SK-N-SH (cell line): ENCODE measurements at regions not wholly inside any gene's neighbourhood (a gene's known extent, or its start where the extent isn't known, plus 50 kb on each side); places are given as distances from the start of the nearest gene placed in this dataset.
"Not testable (repeated sequence)": the region's sequence is repeated elsewhere in the genome, so short reads cannot be mapped to it uniquely, and the experiment has no call there.

Experiments
- CTCF ChIA-PET: fragments of 300-600, 350-600 bp; formaldehyde crosslinking; extraction: SDS; loops from one replicate; lab custom pipeline; 2021; lab: Yijun Ruan, JAX
- POLR2A ChIA-PET: fragments of 350-600 bp; sonication (Branson Sonifier 250); formaldehyde crosslinking; extraction: SDS; loops from one replicate; lab custom pipeline; 2020; ENCODE audit warnings: antibody characterized with exemption, inconsistent platforms; lab: Yijun Ruan, JAX
- DNase-seq: peaks from one replicate; pipeline ENCODE4 v3.0.0; 2012
- H2AFZ ChIP-seq: fragments of 200-600 bp; sonication (generic); 2 replicates; pipeline ENCODE4 v1.8.1; 2016; ENCODE audit warnings: antibody characterized with exemption, mild to moderate bottlenecking, low read depth
- H3F3A ChIP-seq: fragments of 200-600 bp; sonication (generic); replicated peaks from 2 replicates; pipeline ENCODE3; 2016; ENCODE audit warnings: antibody characterized with exemption, mild to moderate bottlenecking; ENCODE audit not compliant: insufficient read depth
- H3K27ac ChIP-seq, 2 experiments: fragments of 200-500 bp in 1 of 2; fragments of 200-600 bp in 1 of 2; sonication (Bioruptor generic) in 1 of 2; sonication (generic), shearing (Covaris generic) in 1 of 2; 2 replicates each; pipeline versions ENCODE4 v1.5.1 to v1.6.1; 2014 to 2016; ENCODE audit warnings: low read depth in 2 of 2, inconsistent platforms in 1 of 2, low read length in 1 of 2, mild to moderate bottlenecking in 1 of 2, mixed read lengths in 1 of 2
- H3K27me3 ChIP-seq: fragments of 200-600 bp; sonication (generic), shearing (Covaris generic); 2 replicates; pipeline ENCODE4 v1.6.1; 2016; ENCODE audit warnings: mixed run types; ENCODE audit not compliant: insufficient read depth
- H3K36me3 ChIP-seq, 2 experiments: fragments of 200-500 bp in 1 of 2; fragments of 200-600 bp in 1 of 2; sonication (Bioruptor generic) in 1 of 2; sonication (generic) in 1 of 2; replicated peaks in 1 of 2; 2 replicates each; pipeline versions ENCODE3 to v1.5.1; 2014 to 2016; ENCODE audit warnings: low read length in 1 of 2, mild to moderate bottlenecking in 1 of 2; ENCODE audit not compliant: insufficient read depth in 2 of 2, control insufficient read depth in 1 of 2
- H3K4me1 ChIP-seq, 2 experiments: fragments of 200-500 bp in 1 of 2; fragments of 200-600 bp in 1 of 2; sonication (Bioruptor generic) in 1 of 2; sonication (generic), shearing (Covaris generic) in 1 of 2; 2 replicates each; pipeline versions ENCODE4 v1.5.1 to v1.6.1; 2014 to 2016; ENCODE audit warnings: low read depth in 1 of 2, low read length in 1 of 2, mixed run types in 1 of 2; ENCODE audit not compliant: insufficient read depth in 2 of 2, control insufficient read depth in 1 of 2
- H3K4me2 ChIP-seq: fragments of 200-600 bp; sonication (generic), shearing (Covaris generic); 2 replicates; pipeline ENCODE4 v1.6.1; 2017; ENCODE audit warnings: mixed run types
- H3K4me3 ChIP-seq, 2 experiments: fragments of 200-500 bp in 1 of 2; fragments of 200-600 bp in 1 of 2; sonication (Bioruptor generic) in 1 of 2; sonication (generic), shearing (Covaris generic) in 1 of 2; 2 replicates each; pipeline versions ENCODE4 v1.5.1 to v1.8.1; 2014 to 2016; ENCODE audit warnings: low read depth in 2 of 2, inconsistent platforms in 1 of 2, low read length in 1 of 2, mild to moderate bottlenecking in 1 of 2, mixed read lengths in 1 of 2, moderate library complexity in 1 of 2
- H3K79me2 ChIP-seq: fragments of 200-600 bp; sonication (generic); 2 replicates; pipeline ENCODE4 v1.8.1; 2017; ENCODE audit warnings: mild to moderate bottlenecking; ENCODE audit not compliant: insufficient read depth
- H3K9ac ChIP-seq: fragments of 200-600 bp; sonication (generic); 2 replicates; pipeline ENCODE4 v1.6.1; 2017; ENCODE audit warnings: mixed run types
- H3K9me2 ChIP-seq: fragments of 200-600 bp; sonication (generic); 2 replicates; pipeline ENCODE4 v1.6.1; 2017; ENCODE audit warnings: mixed run types
- H3K9me3 ChIP-seq: fragments of 200-600 bp; sonication (generic); 2 replicates; pipeline ENCODE4 v1.6.1; 2017; ENCODE audit warnings: mixed run types, mild to moderate bottlenecking, moderate library complexity
- H4K20me1 ChIP-seq: fragments of 200-600 bp; sonication (generic); 2 replicates; pipeline ENCODE4 v1.6.1; 2017; ENCODE audit warnings: mild to moderate bottlenecking, mixed run types; ENCODE audit not compliant: insufficient read depth
- CHD2 ChIP-seq: fragments of 150-350 bp; IDR thresholded peaks from 2 replicates; pipeline ENCODE4 v1.6.1; 2018; ENCODE audit warnings: low read length; ENCODE audit not compliant: partially characterized antibody
- ELF1 ChIP-seq: IDR thresholded peaks from 2 replicates; pipeline ENCODE4 v1.4.0; 2012
- EP300 ChIP-seq, 2 experiments: IDR thresholded peaks; 2 replicates each; pipeline versions ENCODE4 v1.4.0 to v1.6.1; 2012; ENCODE audit warnings: borderline replicate concordance in 1 of 2, low read depth in 1 of 2, low read length in 1 of 2
- EZH2phosphoT487 ChIP-seq: fragments of 200-600 bp; sonication (generic); IDR thresholded peaks from 2 replicates; pipeline ENCODE4 v1.6.1; 2017; ENCODE audit warnings: low read depth, mixed run types, mild to moderate bottlenecking, antibody characterized with exemption, moderate library complexity, borderline replicate concordance
- FOSL2 ChIP-seq: IDR thresholded peaks from 2 replicates; pipeline ENCODE4 v1.4.0; 2012; ENCODE audit warnings: low read depth, mild to moderate bottlenecking, moderate library complexity, borderline replicate concordance
- FOXM1 ChIP-seq: IDR thresholded peaks from 2 replicates; pipeline ENCODE4 v1.4.0; 2012; ENCODE audit warnings: low read depth, mild to moderate bottlenecking
- GATA2 ChIP-seq: sonication (generic); formaldehyde crosslinking; IDR thresholded peaks from 2 replicates; pipeline ENCODE4 v1.5.0; 2020; ENCODE audit warnings: mild to moderate bottlenecking, missing genetic modification reagents
- JUND ChIP-seq: IDR thresholded peaks from 2 replicates; pipeline ENCODE4 v1.4.0; 2012
- MEF2A ChIP-seq: IDR thresholded peaks from 2 replicates; pipeline ENCODE4 v1.4.0; 2012; ENCODE audit warnings: low read depth, borderline replicate concordance
- POLR2AphosphoS5 ChIP-seq: IDR thresholded peaks from 2 replicates; pipeline ENCODE4 v1.6.1; 2012; ENCODE audit warnings: low read depth, low read length
- RFX5 ChIP-seq: IDR thresholded peaks from 2 replicates; pipeline ENCODE4 v1.6.1; 2012; ENCODE audit warnings: mild to moderate bottlenecking, improper control_type of control experiment, low read length
- RXRA ChIP-seq: IDR thresholded peaks from 2 replicates; pipeline ENCODE4 v1.4.0; 2012; ENCODE audit warnings: low read depth, mild to moderate bottlenecking, borderline replicate concordance
- SIN3A ChIP-seq: IDR thresholded peaks from 2 replicates; pipeline ENCODE4 v1.6.1; 2012; ENCODE audit warnings: low read depth, mild to moderate bottlenecking, low read length, moderate library complexity, borderline replicate concordance
- TAF1 ChIP-seq: IDR thresholded peaks from 2 replicates; pipeline ENCODE4 v1.6.1; 2012; ENCODE audit warnings: low read depth, mild to moderate bottlenecking, low read length, moderate library complexity, borderline replicate concordance
- TCF12 ChIP-seq: IDR thresholded peaks from 2 replicates; pipeline ENCODE4 v1.4.0; 2012
- WGBS: methylation state at CpG from one replicate; pipeline ENCODE4 v1.1.6; 2017; ENCODE audit warnings: low lambda C conversion rate; 5-methylcytosine and 5-hydroxymethylcytosine counted together
- TF ChIP-seq, protein P1 (sequence below): fragments of 200-600 bp; sonication (generic); IDR thresholded peaks from 2 replicates; pipeline ENCODE4 v1.6.1; 2017; ENCODE audit warnings: antibody characterized with exemption, mild to moderate bottlenecking, moderate library complexity
- TF ChIP-seq, protein P2 (sequence below): IDR thresholded peaks from 2 replicates; pipeline ENCODE4 v1.4.0; 2012; ENCODE audit warnings: low read depth, borderline replicate concordance
- TF ChIP-seq, protein P3 (sequence below): fragments of 150-350 bp; IDR thresholded peaks from 2 replicates; pipeline ENCODE4 v1.6.1; 2016; ENCODE audit warnings: mild to moderate bottlenecking, low read depth, low read length
- TF ChIP-seq, protein P4 (sequence below): IDR thresholded peaks from 2 replicates; pipeline ENCODE4 v1.4.0; 2012; ENCODE audit warnings: low read depth, borderline replicate concordance
- TF ChIP-seq, protein P5 (sequence below): IDR thresholded peaks from 2 replicates; pipeline ENCODE4 v1.6.1; 2012; ENCODE audit warnings: mild to moderate bottlenecking, low read depth, low read length, moderate library complexity

DNA sequence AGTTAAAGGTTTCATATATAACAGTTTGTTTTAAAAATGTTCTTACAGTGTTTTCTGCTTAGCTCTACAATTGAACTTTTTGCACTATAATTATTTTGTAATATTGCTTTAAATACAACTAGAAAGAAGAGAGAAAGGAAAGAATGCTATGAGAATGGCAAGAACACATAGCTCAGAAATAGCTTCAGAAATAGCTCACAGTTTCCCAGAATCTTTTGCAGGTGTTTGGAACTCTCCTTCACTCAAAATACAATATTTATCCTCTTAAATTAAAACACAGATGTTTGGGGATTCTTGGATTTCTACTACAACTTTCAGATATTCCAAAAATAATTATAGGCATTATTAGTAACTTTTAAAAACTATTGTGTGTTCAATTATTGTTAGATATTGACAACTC is 658.0 kb upstream of the DPPA4 start:
- no peak overlapping the region for H2AFZ ChIP-seq
- H3F3A ChIP-seq, result no peaks in the 10 kb centered on the region
- no peaks in the 10 kb centered on the region for H3K9me3 ChIP-seq
- H4K20me1 ChIP-seq, result no peaks in the 10 kb centered on the region
- H3K36me3 ChIP-seq, result no peaks in the 10 kb centered on the region
- TF ChIP-seq, protein P1, sequence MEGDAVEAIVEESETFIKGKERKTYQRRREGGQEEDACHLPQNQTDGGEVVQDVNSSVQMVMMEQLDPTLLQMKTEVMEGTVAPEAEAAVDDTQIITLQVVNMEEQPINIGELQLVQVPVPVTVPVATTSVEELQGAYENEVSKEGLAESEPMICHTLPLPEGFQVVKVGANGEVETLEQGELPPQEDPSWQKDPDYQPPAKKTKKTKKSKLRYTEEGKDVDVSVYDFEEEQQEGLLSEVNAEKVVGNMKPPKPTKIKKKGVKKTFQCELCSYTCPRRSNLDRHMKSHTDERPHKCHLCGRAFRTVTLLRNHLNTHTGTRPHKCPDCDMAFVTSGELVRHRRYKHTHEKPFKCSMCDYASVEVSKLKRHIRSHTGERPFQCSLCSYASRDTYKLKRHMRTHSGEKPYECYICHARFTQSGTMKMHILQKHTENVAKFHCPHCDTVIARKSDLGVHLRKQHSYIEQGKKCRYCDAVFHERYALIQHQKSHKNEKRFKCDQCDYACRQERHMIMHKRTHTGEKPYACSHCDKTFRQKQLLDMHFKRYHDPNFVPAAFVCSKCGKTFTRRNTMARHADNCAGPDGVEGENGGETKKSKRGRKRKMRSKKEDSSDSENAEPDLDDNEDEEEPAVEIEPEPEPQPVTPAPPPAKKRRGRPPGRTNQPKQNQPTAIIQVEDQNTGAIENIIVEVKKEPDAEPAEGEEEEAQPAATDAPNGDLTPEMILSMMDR, result no peak
- TF ChIP-seq FOXM1, result no peak
- no peak for TF ChIP-seq MEF2A
- TF ChIP-seq, protein P2, sequence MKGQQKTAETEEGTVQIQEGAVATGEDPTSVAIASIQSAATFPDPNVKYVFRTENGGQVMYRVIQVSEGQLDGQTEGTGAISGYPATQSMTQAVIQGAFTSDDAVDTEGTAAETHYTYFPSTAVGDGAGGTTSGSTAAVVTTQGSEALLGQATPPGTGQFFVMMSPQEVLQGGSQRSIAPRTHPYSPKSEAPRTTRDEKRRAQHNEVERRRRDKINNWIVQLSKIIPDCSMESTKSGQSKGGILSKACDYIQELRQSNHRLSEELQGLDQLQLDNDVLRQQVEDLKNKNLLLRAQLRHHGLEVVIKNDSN, result no peak
- TF ChIP-seq, protein P3, sequence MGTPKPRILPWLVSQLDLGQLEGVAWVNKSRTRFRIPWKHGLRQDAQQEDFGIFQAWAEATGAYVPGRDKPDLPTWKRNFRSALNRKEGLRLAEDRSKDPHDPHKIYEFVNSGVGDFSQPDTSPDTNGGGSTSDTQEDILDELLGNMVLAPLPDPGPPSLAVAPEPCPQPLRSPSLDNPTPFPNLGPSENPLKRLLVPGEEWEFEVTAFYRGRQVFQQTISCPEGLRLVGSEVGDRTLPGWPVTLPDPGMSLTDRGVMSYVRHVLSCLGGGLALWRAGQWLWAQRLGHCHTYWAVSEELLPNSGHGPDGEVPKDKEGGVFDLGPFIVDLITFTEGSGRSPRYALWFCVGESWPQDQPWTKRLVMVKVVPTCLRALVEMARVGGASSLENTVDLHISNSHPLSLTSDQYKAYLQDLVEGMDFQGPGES, result no peak
- no peak for TF ChIP-seq JUND
- no peak for TF ChIP-seq ELF1
- TF ChIP-seq RXRA, result no peak
- no peak for TF ChIP-seq FOSL2
- TF ChIP-seq TCF12, result no peak
- TF ChIP-seq, protein P4, sequence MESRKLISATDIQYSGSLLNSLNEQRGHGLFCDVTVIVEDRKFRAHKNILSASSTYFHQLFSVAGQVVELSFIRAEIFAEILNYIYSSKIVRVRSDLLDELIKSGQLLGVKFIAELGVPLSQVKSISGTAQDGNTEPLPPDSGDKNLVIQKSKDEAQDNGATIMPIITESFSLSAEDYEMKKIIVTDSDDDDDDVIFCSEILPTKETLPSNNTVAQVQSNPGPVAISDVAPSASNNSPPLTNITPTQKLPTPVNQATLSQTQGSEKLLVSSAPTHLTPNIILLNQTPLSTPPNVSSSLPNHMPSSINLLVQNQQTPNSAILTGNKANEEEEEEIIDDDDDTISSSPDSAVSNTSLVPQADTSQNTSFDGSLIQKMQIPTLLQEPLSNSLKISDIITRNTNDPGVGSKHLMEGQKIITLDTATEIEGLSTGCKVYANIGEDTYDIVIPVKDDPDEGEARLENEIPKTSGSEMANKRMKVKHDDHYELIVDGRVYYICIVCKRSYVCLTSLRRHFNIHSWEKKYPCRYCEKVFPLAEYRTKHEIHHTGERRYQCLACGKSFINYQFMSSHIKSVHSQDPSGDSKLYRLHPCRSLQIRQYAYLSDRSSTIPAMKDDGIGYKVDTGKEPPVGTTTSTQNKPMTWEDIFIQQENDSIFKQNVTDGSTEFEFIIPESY, result no peak
- no peak for TF ChIP-seq SIN3A
- no peak for TF ChIP-seq EP300 (IDR thresholded peaks at IDR 0.05; ENCODE audit: borderline replicate concordance in 1 of 2, low read depth in 1 of 2, low read length in 1 of 2)
- TF ChIP-seq, protein P5, sequence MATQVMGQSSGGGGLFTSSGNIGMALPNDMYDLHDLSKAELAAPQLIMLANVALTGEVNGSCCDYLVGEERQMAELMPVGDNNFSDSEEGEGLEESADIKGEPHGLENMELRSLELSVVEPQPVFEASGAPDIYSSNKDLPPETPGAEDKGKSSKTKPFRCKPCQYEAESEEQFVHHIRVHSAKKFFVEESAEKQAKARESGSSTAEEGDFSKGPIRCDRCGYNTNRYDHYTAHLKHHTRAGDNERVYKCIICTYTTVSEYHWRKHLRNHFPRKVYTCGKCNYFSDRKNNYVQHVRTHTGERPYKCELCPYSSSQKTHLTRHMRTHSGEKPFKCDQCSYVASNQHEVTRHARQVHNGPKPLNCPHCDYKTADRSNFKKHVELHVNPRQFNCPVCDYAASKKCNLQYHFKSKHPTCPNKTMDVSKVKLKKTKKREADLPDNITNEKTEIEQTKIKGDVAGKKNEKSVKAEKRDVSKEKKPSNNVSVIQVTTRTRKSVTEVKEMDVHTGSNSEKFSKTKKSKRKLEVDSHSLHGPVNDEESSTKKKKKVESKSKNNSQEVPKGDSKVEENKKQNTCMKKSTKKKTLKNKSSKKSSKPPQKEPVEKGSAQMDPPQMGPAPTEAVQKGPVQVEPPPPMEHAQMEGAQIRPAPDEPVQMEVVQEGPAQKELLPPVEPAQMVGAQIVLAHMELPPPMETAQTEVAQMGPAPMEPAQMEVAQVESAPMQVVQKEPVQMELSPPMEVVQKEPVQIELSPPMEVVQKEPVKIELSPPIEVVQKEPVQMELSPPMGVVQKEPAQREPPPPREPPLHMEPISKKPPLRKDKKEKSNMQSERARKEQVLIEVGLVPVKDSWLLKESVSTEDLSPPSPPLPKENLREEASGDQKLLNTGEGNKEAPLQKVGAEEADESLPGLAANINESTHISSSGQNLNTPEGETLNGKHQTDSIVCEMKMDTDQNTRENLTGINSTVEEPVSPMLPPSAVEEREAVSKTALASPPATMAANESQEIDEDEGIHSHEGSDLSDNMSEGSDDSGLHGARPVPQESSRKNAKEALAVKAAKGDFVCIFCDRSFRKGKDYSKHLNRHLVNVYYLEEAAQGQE, result no peak
- no peak for TF ChIP-seq GATA2 (CRISPR knock-in tag)
- no peak for TF ChIP-seq RFX5
- no peak for TF ChIP-seq EZH2phosphoT487
- TF ChIP-seq CHD2, result no peak
- TF ChIP-seq POLR2AphosphoS5, result no peak
- no peak for TF ChIP-seq TAF1
- ChIA-PET POLR2A (no interaction called here), CTCF (no interaction called here)
- H3K9me2 ChIP-seq, result no peaks in the 10 kb centered on the region
- no peak overlapping the region for H3K4me2 ChIP-seq
- no peaks in the 10 kb centered on the region for H3K79me2 ChIP-seq
- no peak overlapping the region for H3K9ac ChIP-seq
- no peaks in the 10 kb centered on the region for H3K27me3 ChIP-seq
- no peak overlapping the region for H3K4me3 ChIP-seq
- DNase-seq, result no peak
- H3K4me1 ChIP-seq, result no peaks in the 10 kb centered on the region
- H3K27ac ChIP-seq, result no peak overlapping the region

- H2AFZ ChIP-seq, H3K79me2 ChIP-seq, POLR2A ChIA-PET, H3K36me3 ChIP-seq, H3K27ac ChIP-seq, H3K27me3 ChIP-seq, H3K9me2 ChIP-seq, H3K4me3 ChIP-seq, H4K20me1 ChIP-seq, DNase-seq, H3K9ac ChIP-seq, H3K4me1 ChIP-seq, H3K4me2 ChIP-seq, H3F3A ChIP-seq, H3K9me3 ChIP-seq, CTCF ChIA-PET: not testable (repeated sequence)
- WGBS, result 82% methylated on average over 3 of the region's 4 CpGs
Observed at GRCh38 chr3:110001905-110002304, 664.6 kb upstream of the DPPA4 start.
